MM.1S (cell line): ENCODE measurements at regions not wholly inside any gene's neighbourhood (a gene's known extent, or its start where the extent isn't known, plus 50 kb on each side); places are given as distances from the start of the nearest gene placed in this dataset.

Source experiments
- DNase-seq: peaks from one replicate; pipeline ENCODE4 v3.0.0-alpha.2; 2015
- H2AFZ ChIP-seq: fragments of 300-600 bp; sonication (generic); 2 replicates; pipeline ENCODE4 v1.6.0; 2016; ENCODE audit warnings: antibody characterized with exemption, low read length
- H3F3A ChIP-seq: fragments of 300-600 bp; sonication (generic); 2 replicates; pipeline ENCODE4 v1.6.1; 2016; ENCODE audit warnings: mild to moderate bottlenecking, antibody characterized with exemption, low read length, moderate library complexity, mixed read lengths; ENCODE audit not compliant: insufficient read depth
- H3K27ac ChIP-seq: fragments of 300-600 bp; sonication (generic); 2 replicates; pipeline ENCODE4 v1.5.1; 2016; ENCODE audit warnings: mild to moderate bottlenecking, low read length
- H3K27me3 ChIP-seq: fragments of 300-600 bp; sonication (generic); replicated peaks from 2 replicates; pipeline ENCODE4 v1.6.0; 2016; ENCODE audit warnings: low read length; ENCODE audit not compliant: insufficient read depth
- H3K36me3 ChIP-seq: fragments of 300-600 bp; sonication (generic); replicated peaks from 2 replicates; pipeline ENCODE4 v1.6.1; 2016; ENCODE audit warnings: mild to moderate bottlenecking, low read length, mixed read lengths; ENCODE audit not compliant: insufficient read depth
- H3K4me1 ChIP-seq: fragments of 300-600 bp; sonication (generic); 2 replicates; pipeline ENCODE4 v1.6.1; 2016; ENCODE audit warnings: low read length, mixed read lengths
- H3K4me2 ChIP-seq: fragments of 300-600 bp; sonication (generic); 2 replicates; pipeline ENCODE4 v1.6.0; 2016; ENCODE audit warnings: low read depth, low read length
- H3K4me3 ChIP-seq: fragments of 300-600 bp; sonication (generic); 2 replicates; pipeline ENCODE4 v1.5.1; 2016; ENCODE audit warnings: low read length, mixed read lengths
- H3K79me2 ChIP-seq: fragments of 300-600 bp; sonication (generic); 2 replicates; pipeline ENCODE4 v1.6.1; 2016; ENCODE audit warnings: mixed run types, low read length, mixed read lengths
- H3K9ac ChIP-seq: fragments of 300-600 bp; sonication (generic); 2 replicates; pipeline ENCODE4 v1.6.1; 2016; ENCODE audit warnings: low read length, mixed read lengths
- H3K9me2 ChIP-seq: fragments of 300-600 bp; sonication (generic); replicated peaks from 2 replicates; pipeline ENCODE4 v1.6.1; 2016; ENCODE audit warnings: mild to moderate bottlenecking, low read length, mixed read lengths; ENCODE audit not compliant: insufficient read depth
- H3K9me3 ChIP-seq: fragments of 300-600 bp; sonication (generic); replicated peaks from 2 replicates; pipeline ENCODE4 v1.6.1; 2016; ENCODE audit warnings: mild to moderate bottlenecking, low read length, mixed read lengths; ENCODE audit not compliant: insufficient read depth
- H4K20me1 ChIP-seq: fragments of 300-600 bp; sonication (generic); 2 replicates; pipeline ENCODE4 v1.6.1; 2016; ENCODE audit warnings: mild to moderate bottlenecking, low read length, moderate library complexity, mixed read lengths; ENCODE audit not compliant: insufficient read depth
- EZH2 ChIP-seq: fragments of 300-600 bp; sonication (generic); optimal IDR thresholded peaks from 2 replicates; pipeline ENCODE3; 2017; ENCODE audit warnings: low read depth, mild to moderate bottlenecking, antibody characterized with exemption, low read length, mixed read lengths
- EZH2phosphoT487 ChIP-seq: fragments of 300-600 bp; sonication (generic); IDR thresholded peaks from 2 replicates; pipeline ENCODE4 v1.6.1; 2018; ENCODE audit warnings: antibody characterized with exemption, low read length
- TF ChIP-seq, protein P1 (sequence below): fragments of 300-600 bp; sonication (generic); IDR thresholded peaks from 2 replicates; pipeline ENCODE4 v1.5.1; 2016; ENCODE audit warnings: antibody characterized with exemption, low read length, mixed read lengths

DNA sequence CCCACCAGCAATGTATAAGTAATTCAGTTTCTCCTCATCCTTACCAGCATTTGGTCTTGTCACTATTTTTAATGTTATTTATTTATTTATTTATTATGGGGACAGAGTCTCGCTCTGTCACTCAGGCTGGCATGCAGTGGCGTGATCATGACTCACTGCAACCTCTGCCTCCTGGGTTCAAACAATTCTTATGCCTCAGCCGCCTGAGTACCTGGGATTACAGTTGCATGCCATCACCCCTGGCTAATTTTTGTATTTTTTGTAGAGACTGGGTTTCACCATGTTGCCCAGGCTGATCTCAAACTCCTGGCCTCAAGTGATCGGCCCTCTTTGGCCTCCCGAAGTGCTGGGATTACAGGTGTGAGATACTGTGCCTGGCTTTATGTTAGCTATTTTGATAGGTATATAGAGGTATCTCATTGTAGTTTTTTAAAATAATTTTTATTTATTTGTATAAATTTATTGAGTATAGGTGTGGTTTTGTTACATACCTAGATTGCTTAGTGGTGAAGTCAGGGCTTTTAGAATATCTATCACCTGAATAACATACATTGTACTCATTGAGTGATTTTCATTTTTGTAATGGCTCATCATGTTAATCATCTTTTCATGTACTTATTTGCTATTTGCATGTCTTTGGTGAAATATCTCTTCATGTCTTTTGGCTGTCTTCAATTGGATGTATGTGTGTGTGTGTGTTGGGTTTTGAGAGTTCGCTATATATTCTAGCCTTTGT is 53.3 kb downstream of the TANC2 start:
- no peaks in the 10 kb centered on the region for H4K20me1 ChIP-seq
- H3K4me2 ChIP-seq, result no peak overlapping the region
- no peak overlapping the region for H3K27ac ChIP-seq
- H3K79me2 ChIP-seq, result no peaks in the 10 kb centered on the region
- no peak overlapping the region for H3K4me3 ChIP-seq
- no peaks in the 10 kb centered on the region for H3K9me3 ChIP-seq
- no peaks in the 10 kb centered on the region for H3K27me3 ChIP-seq
- H3K36me3 ChIP-seq, result no peaks in the 10 kb centered on the region
- H2AFZ ChIP-seq, result no peak overlapping the region
- no peaks in the 10 kb centered on the region for H3F3A ChIP-seq
- no peaks in the 10 kb centered on the region for H3K9me2 ChIP-seq
- no peak overlapping the region for H3K9ac ChIP-seq
- no peaks in the 10 kb centered on the region for H3K4me1 ChIP-seq
- DNase-seq, result no peak
- TF ChIP-seq EZH2phosphoT487 (no peak), EZH2 (no peak)
- TF ChIP-seq, protein P1, sequence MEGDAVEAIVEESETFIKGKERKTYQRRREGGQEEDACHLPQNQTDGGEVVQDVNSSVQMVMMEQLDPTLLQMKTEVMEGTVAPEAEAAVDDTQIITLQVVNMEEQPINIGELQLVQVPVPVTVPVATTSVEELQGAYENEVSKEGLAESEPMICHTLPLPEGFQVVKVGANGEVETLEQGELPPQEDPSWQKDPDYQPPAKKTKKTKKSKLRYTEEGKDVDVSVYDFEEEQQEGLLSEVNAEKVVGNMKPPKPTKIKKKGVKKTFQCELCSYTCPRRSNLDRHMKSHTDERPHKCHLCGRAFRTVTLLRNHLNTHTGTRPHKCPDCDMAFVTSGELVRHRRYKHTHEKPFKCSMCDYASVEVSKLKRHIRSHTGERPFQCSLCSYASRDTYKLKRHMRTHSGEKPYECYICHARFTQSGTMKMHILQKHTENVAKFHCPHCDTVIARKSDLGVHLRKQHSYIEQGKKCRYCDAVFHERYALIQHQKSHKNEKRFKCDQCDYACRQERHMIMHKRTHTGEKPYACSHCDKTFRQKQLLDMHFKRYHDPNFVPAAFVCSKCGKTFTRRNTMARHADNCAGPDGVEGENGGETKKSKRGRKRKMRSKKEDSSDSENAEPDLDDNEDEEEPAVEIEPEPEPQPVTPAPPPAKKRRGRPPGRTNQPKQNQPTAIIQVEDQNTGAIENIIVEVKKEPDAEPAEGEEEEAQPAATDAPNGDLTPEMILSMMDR, result no peak

DNA sequence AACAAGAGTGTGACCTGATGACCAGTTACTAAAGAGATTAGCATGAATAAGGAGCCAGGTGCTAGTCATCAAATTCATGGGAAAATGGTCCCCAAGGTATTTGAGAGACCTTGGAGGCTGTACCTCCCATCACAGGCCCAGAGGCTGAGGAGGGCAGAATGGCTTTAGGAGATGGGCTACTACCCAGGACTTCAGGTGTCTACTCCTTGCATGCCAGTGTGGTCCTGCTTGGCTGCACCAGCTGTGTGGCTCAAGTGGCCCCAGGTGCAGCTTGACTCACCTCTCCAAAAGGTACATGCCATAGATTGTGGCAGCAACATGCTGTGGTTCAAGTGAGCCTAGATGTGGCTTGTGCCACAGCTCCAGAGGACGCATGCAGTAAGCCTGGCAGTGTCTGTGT is 56.5 kb downstream of the TANC2 start:
- Histone ChIP-seq H3K36me3 (no peaks in the 10 kb centered on the region), H4K20me1 (no peaks in the 10 kb centered on the region), H3K4me1 (no peaks in the 10 kb centered on the region), H3F3A (no peaks in the 10 kb centered on the region), H3K9me3 (no peaks in the 10 kb centered on the region), H3K9ac (no peak overlapping the region), H3K4me2 (no peak overlapping the region), H3K4me3 (no peak overlapping the region), H2AFZ (no peak overlapping the region), H3K79me2 (no peaks in the 10 kb centered on the region), H3K9me2 (no peaks in the 10 kb centered on the region), H3K27me3 (no peaks in the 10 kb centered on the region), H3K27ac (no peak overlapping the region)
- TF ChIP-seq EZH2, result no peak
- no peak for TF ChIP-seq EZH2phosphoT487
- TF ChIP-seq, protein P1, result no peak
- DNase-seq, result no peak

GRCh38 chr17:63023049-63023448 is 57.0 kb downstream of the TANC2 start:
- H3K9ac ChIP-seq, result no peak overlapping the region
- no peak overlapping the region for H2AFZ ChIP-seq
- no peaks in the 10 kb centered on the region for H3F3A ChIP-seq
- no peaks in the 10 kb centered on the region for H3K4me1 ChIP-seq
- H3K36me3 ChIP-seq, result no peaks in the 10 kb centered on the region
- DNase-seq, result no peak
- H3K9me2 ChIP-seq, result no peaks in the 10 kb centered on the region
- H3K27ac ChIP-seq, result no peak overlapping the region
- H3K27me3 ChIP-seq, result no peaks in the 10 kb centered on the region
- H3K79me2 ChIP-seq, result no peaks in the 10 kb centered on the region
- no peak for TF ChIP-seq EZH2
- no peak for TF ChIP-seq EZH2phosphoT487
- TF ChIP-seq, protein P1, result no peak
- H3K9me3 ChIP-seq, result no peaks in the 10 kb centered on the region
- no peak overlapping the region for H3K4me2 ChIP-seq
- no peaks in the 10 kb centered on the region for H4K20me1 ChIP-seq
- H3K4me3 ChIP-seq, result no peak overlapping the region
